ENCODE measurements at regions not wholly inside any gene's neighbourhood (a gene's known extent, or its start where the extent isn't known, plus 50 kb on each side); places are given as distances from the start of the nearest gene placed in this dataset.

DNA sequence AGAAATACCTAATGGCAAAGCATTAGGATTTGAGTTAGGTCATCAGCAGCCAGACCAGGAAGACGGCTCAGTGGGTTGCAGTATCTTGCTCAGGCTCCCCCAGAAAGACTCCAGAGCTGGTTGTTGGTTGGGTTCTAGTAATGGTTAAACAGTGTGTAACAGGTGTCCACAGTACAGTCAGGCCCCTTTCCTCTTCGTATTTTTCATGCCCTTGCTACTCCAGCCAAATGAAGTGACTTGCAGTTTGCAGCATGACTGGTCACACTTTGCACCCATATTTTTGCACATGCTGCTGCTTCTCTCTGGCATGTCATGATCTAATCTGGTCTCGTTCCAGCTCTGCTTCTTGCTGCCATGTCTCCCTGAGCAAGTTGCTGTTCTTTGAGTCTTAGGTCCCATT, 60.6 kb upstream of the TRPC7 start:
- DNase-seq (ENCODE audit: low spot score in 2 of 2), result no peak
- intact Hi-C loops (cut with DNase I), result loop anchor here (2.0 kb wide), 1 partner anchor 177 kb away; no protein-coding TSS in a partner anchor
- Histone ChIP-seq H3K4me1 (no peaks in the 10 kb centered on the region), H3K36me3 (no peaks in the 10 kb centered on the region), H3K9me3 (no peaks in the 10 kb centered on the region), H3K4me3 (no peak overlapping the region), H3K27me3 (no peaks in the 10 kb centered on the region), H3K27ac (no peak overlapping the region)
- no peak for TF ChIP-seq CTCF (IDR thresholded peaks at IDR 0.05)

GRCh38 chr5:136424835-136425584, 59.7 kb upstream of the TRPC7 start:
- Histone ChIP-seq H3K4me3 (no peak overlapping the region), H3K36me3 (no peaks in the 10 kb centered on the region), H3K9me3 (no peaks in the 10 kb centered on the region), H3K4me1 (no peaks in the 10 kb centered on the region), H3K27me3 (no peaks in the 10 kb centered on the region), H3K27ac (no peak overlapping the region)
- DNase-seq (ENCODE audit: low spot score in 2 of 2), result peak in 1 of 2 donors; percentile 69
- TF ChIP-seq CTCF (IDR thresholded peaks at IDR 0.05), result peak; percentile 2 to 57 (median 36)
- intact Hi-C loops (cut with DNase I), result loop anchor here (2.0 kb wide), 1 partner anchor 176 kb away; no protein-coding TSS in a partner anchor

DNA sequence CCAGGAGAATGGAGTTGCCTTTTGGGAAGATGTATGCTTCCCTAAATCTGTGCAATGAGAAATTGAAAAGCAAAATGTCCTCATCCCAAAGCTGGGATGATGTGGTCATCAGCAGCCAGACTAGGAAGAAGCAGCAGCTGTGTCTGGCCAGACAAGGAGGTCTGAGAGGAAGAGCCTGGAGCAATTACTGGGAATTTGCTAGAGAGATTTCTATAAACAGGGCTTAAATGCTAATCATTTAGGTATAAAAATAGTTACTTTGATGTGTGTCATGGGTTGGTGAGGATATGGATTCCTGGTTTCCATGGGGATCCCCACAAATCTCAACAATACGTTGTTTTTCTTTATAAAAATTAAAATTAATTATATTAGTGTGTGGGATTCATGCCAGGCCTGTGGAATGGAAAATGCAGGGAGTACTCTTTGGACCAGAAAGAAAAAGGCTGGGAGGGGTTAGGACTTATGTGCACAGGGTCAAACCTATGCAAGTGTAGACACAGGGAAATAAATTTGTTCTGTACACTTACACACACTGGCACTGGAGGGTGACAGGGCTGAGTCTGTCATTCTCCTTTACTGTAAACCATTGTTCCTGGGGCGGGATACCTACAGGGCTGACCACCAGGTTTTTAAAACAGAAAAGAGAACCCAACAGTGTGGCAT, 58.7 kb upstream of the TRPC7 start:
- Histone ChIP-seq H3K4me3 (no peak overlapping the region), H3K36me3 (no peaks in the 10 kb centered on the region), H3K9me3 (no peaks in the 10 kb centered on the region), H3K27ac (no peak overlapping the region), H3K27me3 (no peaks in the 10 kb centered on the region), H3K4me1 (no peaks in the 10 kb centered on the region)
- intact Hi-C loops (cut with DNase I), result loop anchor here (2.0 kb wide), 1 partner anchor 175 kb away; no protein-coding TSS in a partner anchor
- no peak for DNase-seq (ENCODE audit: low spot score in 2 of 2)
- TF ChIP-seq CTCF (IDR thresholded peaks at IDR 0.05), result no peak

DNA sequence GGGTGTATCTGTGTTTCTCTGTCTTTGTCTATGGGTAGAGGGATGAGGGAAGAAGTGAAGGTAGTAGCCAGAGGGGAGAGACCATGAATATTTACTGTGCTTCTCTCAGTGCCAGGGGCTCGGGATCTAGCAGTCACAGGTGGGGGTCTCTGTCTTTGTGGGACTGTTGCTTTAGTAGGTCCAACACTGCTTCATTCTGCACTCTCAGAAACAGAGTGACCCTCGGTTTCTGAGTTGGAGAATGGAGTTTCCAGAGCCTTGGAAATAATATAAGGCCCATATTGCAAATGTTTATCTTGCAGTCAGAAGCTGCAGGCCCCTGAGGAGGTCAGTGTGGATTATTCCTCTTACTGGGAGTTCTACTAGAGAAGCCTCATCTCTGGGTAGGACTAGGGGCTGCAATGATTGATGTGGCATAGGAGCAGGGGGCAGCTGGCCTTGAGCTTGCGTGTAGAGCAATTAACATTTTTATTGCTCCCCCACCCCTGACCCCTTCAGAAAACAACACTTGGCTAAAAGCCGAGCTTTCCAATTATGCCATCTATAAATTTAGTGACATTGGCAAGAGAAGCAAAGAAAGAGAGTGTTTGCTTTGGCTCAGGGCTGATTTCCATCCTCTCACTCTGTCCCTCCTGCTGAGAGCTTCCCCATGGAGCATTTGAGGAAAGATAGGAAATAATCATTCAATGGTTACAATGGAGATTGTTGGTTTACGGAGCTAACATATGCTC, 55.0 kb upstream of the TRPC7 start:
- no peaks in the 10 kb centered on the region for H3K4me1 ChIP-seq
- no peak overlapping the region for H3K27ac ChIP-seq
- no peak overlapping the region for H3K4me3 ChIP-seq
- intact Hi-C loops (cut with DNase I), result no loop called here
- DNase-seq (ENCODE audit: low spot score in 2 of 2), result no peak
- H3K9me3 ChIP-seq, result no peaks in the 10 kb centered on the region
- no peaks in the 10 kb centered on the region for H3K27me3 ChIP-seq
- H3K36me3 ChIP-seq, result no peaks in the 10 kb centered on the region
- no peak for TF ChIP-seq CTCF (IDR thresholded peaks at IDR 0.05)

DNA sequence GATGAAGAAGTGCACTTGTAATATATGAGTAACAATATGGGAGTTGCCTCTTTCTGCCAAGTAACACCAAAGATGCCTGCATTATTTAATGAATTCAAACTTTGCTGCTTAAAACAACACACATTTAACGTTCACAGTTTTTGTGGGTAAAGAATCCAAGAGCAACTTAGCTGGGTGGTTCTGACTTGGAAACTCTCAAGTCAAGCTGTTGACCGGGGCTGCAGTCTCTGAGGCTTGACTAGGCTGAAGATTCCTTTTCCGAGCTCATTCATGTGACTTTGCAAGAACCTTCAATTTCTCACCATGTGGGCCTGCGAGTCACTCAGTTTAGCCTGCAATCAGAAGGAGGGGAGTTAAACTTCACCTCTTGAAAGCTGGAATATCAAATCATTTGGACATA, 53.0 kb upstream of the TRPC7 start:
- no peaks in the 10 kb centered on the region for H3K27me3 ChIP-seq
- no peaks in the 10 kb centered on the region for H3K9me3 ChIP-seq
- H3K4me3 ChIP-seq, result no peak overlapping the region
- no peaks in the 10 kb centered on the region for H3K36me3 ChIP-seq
- intact Hi-C loops (cut with DNase I), result no loop called here
- TF ChIP-seq CTCF (IDR thresholded peaks at IDR 0.05), result no peak
- no peaks in the 10 kb centered on the region for H3K4me1 ChIP-seq
- no peak overlapping the region for H3K27ac ChIP-seq
- DNase-seq (ENCODE audit: low spot score in 2 of 2), result no peak

All from ascending aorta (tissue), 2 donors.